ENCODE measurements at regions not wholly inside any gene's neighbourhood (a gene's known extent, or its start where the extent isn't known, plus 50 kb on each side); places are given as distances from the start of the nearest gene placed in this dataset.

DNA sequence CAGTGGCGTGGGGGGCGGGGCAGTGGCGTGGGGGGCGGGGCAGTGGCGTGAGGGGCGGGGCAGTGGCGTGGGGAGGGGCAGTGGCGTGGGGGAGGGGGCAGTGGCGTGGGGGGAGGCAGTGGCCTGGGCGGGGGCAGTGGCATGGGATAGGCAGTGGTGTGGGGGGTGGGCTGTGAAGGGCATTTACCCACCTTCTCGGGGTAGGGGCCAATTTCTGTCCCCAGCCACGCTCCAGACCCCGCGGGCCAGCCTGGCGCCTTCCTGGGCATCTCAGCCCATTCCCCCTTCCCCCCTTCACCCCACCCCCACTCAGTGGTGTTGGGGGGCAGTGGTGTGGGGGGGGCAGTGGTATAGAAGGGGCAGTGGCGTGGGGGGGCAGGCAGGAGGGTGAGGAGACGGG is 92.7 kb downstream of the LITAF start:
- TF ChIP-seq, protein P1, sequence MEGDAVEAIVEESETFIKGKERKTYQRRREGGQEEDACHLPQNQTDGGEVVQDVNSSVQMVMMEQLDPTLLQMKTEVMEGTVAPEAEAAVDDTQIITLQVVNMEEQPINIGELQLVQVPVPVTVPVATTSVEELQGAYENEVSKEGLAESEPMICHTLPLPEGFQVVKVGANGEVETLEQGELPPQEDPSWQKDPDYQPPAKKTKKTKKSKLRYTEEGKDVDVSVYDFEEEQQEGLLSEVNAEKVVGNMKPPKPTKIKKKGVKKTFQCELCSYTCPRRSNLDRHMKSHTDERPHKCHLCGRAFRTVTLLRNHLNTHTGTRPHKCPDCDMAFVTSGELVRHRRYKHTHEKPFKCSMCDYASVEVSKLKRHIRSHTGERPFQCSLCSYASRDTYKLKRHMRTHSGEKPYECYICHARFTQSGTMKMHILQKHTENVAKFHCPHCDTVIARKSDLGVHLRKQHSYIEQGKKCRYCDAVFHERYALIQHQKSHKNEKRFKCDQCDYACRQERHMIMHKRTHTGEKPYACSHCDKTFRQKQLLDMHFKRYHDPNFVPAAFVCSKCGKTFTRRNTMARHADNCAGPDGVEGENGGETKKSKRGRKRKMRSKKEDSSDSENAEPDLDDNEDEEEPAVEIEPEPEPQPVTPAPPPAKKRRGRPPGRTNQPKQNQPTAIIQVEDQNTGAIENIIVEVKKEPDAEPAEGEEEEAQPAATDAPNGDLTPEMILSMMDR (IDR thresholded peaks at IDR 0.05), result no peak
- no peak for TF ChIP-seq POLR2A (IDR thresholded peaks at IDR 0.05)

Measured in uterus (tissue), 2 donors.